Aorta (tissue), 5 donors: ENCODE measurements at regions not wholly inside any gene's neighbourhood (a gene's known extent, or its start where the extent isn't known, plus 50 kb on each side); places are given as distances from the start of the nearest gene placed in this dataset.

ENCODE experiments used
- ATAC-seq: fragments of 200-7000 bp; cut with Tn5 transposase; one replicate; pipeline ENCODE4 v1.9.1; 2022; ENCODE audit warnings: moderate library complexity; ENCODE audit not compliant: low FRiP score
- DNase-seq, 2 donors: peaks; one replicate each; pipeline ENCODE4 v3.0.0-alpha.2; 2020
- H3K27ac ChIP-seq, 2 donors: one replicate each; pipeline ENCODE4 v1.5.1; 2013; ENCODE audit warnings: low read length in 2 of 2, mild to moderate bottlenecking in 2 of 2, moderate library complexity in 2 of 2, control low read depth in 1 of 2, inconsistent platforms in 1 of 2, low read depth in 1 of 2
- H3K27me3 ChIP-seq, 2 donors: one replicate each; pipeline ENCODE4 v1.6.1; 2013; ENCODE audit warnings: control low read depth in 1 of 2, low read length in 1 of 2, mild to moderate bottlenecking in 1 of 2, moderate library complexity in 1 of 2; ENCODE audit not compliant: insufficient read depth in 2 of 2, control insufficient read depth in 1 of 2
- H3K36me3 ChIP-seq, 2 donors: one replicate each; pipeline ENCODE4 v1.6.1; 2013; ENCODE audit warnings: control low read depth in 1 of 2, low read length in 1 of 2, mild to moderate bottlenecking in 1 of 2; ENCODE audit not compliant: insufficient read depth in 2 of 2, control insufficient read depth in 1 of 2
- H3K4me1 ChIP-seq, 2 donors: one replicate each; pipeline ENCODE4 v1.6.1; 2013; ENCODE audit warnings: low read length in 2 of 2, control low read depth in 1 of 2, mild to moderate bottlenecking in 1 of 2, moderate library complexity in 1 of 2; ENCODE audit not compliant: insufficient read depth in 2 of 2, control insufficient read depth in 1 of 2
- H3K4me3 ChIP-seq, 2 donors: one replicate each; pipeline ENCODE4 v1.5.1; 2013; ENCODE audit warnings: low read length in 2 of 2, control low read depth in 1 of 2, mild to moderate bottlenecking in 1 of 2
- H3K9me3 ChIP-seq: one replicate; pipeline ENCODE4 v1.6.1; 2013; ENCODE audit warnings: mild to moderate bottlenecking, low read length; ENCODE audit not compliant: control insufficient read depth
- WGBS, 2 donors: extraction: QIAGEN DNeasy Blood & Tissue Kit; methylation state at CpG; one replicate each; pipeline ENCODE4 v1.1.7; 2013; 5-methylcytosine and 5-hydroxymethylcytosine counted together
- intact Hi-C, 2 donors: fragments of 100-400 bp; cut with DNase I; formaldehyde crosslinking; loops; one replicate each; pipeline versions ENCODE4 v1.14.2 to v1.15.0; 2022
- donor health status: healthy with polysubstance abuse.
- donor health status: Bipolar disorder and iron deficiency.
- donor health status: DM: no; HTN: no; CAD: no.
- donor health status: DM: no; HTN: no; CAD: no.
- donor health status: DM: yes; HTN: yes; CAD: no.

DNA sequence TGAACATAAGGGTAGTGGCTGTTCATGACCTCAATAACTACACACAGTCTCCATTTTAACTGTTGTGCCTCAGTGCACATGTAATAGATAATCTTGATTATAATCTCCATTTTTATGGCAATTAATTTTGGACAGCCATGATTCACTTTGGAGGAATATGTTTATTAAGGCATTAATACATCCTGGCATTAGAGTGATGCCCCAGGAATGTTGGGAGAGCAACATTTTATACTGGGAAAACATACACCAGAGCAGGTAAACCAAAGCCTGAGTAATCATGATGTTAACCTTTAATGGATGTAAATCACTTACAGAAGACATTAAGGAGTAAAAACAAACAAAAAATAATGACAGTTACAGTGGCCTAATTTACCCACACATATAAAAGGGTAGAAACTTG, 886.3 kb upstream of the RAG2 start:
- ATAC-seq (no peak), DNase-seq (no peak)
- Histone ChIP-seq H3K4me1 (no peaks in the 10 kb centered on the region), H3K4me3 (no peak overlapping the region), H3K27me3 (no peaks in the 10 kb centered on the region), H3K27ac (no peak overlapping the region), H3K9me3 (no peaks in the 10 kb centered on the region), H3K36me3 (no peaks in the 10 kb centered on the region)
- intact Hi-C loops, result no loop called here

DNA sequence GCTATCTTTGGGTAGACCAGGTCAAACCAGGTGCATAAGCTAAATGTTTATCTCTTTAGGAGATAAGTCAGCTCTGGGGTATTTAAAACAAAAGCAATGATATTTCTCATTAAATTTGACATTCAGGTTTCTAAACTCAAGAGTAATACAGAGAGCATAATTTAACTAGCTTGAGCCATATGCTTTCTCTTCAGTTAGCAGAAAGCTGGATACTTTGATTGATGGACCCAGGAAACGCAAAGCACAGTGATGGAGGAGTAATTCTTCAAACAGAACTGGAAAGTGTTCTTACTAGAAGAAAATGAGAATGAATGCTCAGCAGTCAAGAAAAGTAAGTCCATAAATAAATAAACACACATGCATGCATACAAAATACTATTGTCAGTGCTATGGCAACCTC, 885.7 kb upstream of the RAG2 start:
- no peaks in the 10 kb centered on the region for H3K9me3 ChIP-seq
- H3K27me3 ChIP-seq, result no peaks in the 10 kb centered on the region
- H3K4me1 ChIP-seq, result no peaks in the 10 kb centered on the region
- H3K4me3 ChIP-seq, result no peak overlapping the region
- intact Hi-C loops, result no loop called here
- DNase-seq (no peak), ATAC-seq (no peak)
- 26 to 29% methylated on average over 1 of the region's 1 CpG for WGBS, 2 donors
- no peaks in the 10 kb centered on the region for H3K36me3 ChIP-seq
- H3K27ac ChIP-seq, result no peak overlapping the region

DNA sequence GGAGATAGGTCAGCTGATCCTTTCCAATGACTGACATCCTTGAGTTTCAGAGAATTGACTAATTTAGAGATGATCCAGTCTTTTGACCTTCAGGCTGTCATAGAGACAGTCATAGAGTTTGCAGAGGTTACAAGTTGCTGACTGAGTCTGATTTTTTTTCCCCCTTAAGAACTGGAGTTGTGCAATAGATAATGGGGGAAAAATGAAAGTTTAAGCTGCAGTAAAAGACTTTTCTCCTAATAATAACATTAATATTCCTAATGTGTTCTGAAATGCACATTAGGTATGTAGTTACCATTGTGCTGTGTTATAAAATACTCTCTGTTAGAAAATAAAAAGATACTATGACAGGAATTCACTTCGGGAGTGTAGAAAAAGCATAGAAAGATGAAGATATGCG, 876.9 kb upstream of the RAG2 start:
- Histone ChIP-seq H3K4me1 (no peaks in the 10 kb centered on the region), H3K27me3 (no peaks in the 10 kb centered on the region), H3K4me3 (no peak overlapping the region), H3K27ac (no peak overlapping the region), H3K36me3 (no peaks in the 10 kb centered on the region), H3K9me3 (no peaks in the 10 kb centered on the region)
- intact Hi-C loops, result no loop called here
- ATAC-seq, result no peak
- 28 to 33% methylated on average over 2 of the region's 2 CpGs for WGBS, 2 donors
- no peak for DNase-seq

DNA sequence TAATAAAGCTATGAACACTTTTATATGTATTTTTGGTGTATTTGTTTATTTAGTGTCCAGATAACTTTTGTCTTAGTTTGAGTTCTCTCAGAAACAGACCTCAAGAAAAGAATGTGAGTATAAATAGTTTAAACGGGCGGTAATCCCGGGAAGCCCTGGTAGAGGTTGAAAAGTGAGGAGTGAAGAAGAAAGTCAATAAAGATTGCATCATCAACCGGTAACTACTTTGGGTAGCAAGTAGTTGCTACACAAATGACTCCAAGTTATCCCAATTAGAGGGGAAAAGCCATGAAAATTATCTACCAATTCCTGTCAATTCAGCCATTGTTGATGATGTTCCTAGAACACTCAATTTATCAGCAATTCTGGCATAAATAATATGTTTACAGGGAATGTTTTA, 870.3 kb upstream of the RAG2 start:
- no peaks in the 10 kb centered on the region for H3K36me3 ChIP-seq
- H3K4me1 ChIP-seq, result no peaks in the 10 kb centered on the region
- H3K9me3 ChIP-seq, result no peaks in the 10 kb centered on the region
- ATAC-seq (no peak), DNase-seq (no peak)
- 41 to 49% methylated on average over 4 of the region's 4 CpGs for WGBS, 2 donors
- intact Hi-C loops, result no loop called here
- no peak overlapping the region for H3K4me3 ChIP-seq
- no peaks in the 10 kb centered on the region for H3K27me3 ChIP-seq
- H3K27ac ChIP-seq, result no peak overlapping the region

DNA sequence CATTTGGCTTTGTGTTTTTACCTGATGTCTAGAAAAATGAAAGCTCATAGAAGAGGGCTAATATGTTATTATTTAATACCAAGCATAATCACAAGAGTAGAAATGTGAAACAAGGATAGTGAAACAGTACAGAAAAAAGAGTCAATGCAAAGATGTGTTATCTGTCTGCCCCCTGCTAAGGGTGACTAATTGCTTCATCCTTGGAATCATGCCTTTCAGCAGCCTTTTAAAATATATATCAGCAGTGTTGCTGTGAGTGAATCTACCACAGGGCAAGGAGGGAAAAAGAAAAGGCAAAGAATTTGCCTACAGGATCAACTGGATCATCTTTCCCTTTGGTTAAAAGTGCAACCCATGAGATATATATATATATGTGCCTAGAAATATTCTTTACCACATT, 867.2 kb upstream of the RAG2 start:
- DNase-seq (no peak), ATAC-seq (no peak)
- intact Hi-C loops, result no loop called here
- Histone ChIP-seq H3K27ac (no peak overlapping the region), H3K27me3 (no peaks in the 10 kb centered on the region), H3K9me3 (no peaks in the 10 kb centered on the region), H3K36me3 (no peaks in the 10 kb centered on the region), H3K4me3 (no peak overlapping the region), H3K4me1 (no peaks in the 10 kb centered on the region)

DNA sequence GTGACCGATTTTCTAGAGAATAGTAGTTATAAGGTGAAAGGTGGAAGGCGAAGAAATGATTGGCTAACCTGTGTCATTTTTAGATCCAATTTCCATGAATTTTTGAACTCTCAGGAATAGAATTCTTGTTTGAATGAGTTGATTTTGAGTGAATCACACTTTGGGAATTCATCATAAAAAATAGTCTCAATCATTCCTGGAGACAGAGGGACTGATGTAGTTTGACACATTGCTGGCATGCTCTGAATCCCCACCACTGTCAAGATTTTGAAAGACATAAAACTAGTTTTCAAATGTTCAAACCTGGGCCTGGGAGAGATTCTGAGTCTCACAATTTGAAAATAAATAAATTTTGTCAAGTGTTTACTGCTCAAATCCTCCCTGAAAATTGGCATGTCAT, 861.4 kb upstream of the RAG2 start:
- ATAC-seq (no peak), DNase-seq (no peak)
- intact Hi-C loops, result no loop called here
- H3K27me3 ChIP-seq, result no peaks in the 10 kb centered on the region
- 93 to 97% methylated on average over 2 of the region's 2 CpGs for WGBS, 2 donors
- H3K4me3 ChIP-seq, result no peak overlapping the region
- H3K36me3 ChIP-seq, result no peaks in the 10 kb centered on the region
- no peaks in the 10 kb centered on the region for H3K4me1 ChIP-seq
- no peak overlapping the region for H3K27ac ChIP-seq
- H3K9me3 ChIP-seq, result no peaks in the 10 kb centered on the region

DNA sequence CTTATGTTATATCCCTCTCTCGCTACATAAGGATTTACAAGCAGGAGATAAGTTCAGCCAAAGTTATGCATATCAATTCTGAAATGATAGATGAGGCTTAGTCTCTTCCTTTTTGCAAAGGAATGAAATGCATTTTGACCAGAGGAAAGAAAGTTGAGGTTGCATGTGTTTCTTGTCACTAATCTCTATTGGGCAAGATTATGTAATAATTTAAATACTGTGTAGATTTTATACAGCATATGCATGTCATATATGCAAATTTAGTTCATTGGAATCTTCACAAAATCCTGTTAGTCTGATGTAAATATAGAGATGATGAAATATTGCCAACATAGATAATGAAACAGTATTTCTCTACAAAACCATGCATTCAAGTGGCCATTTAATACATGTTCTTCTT, 858.7 kb upstream of the RAG2 start:
- Histone ChIP-seq H3K36me3 (no peaks in the 10 kb centered on the region), H3K4me3 (no peak overlapping the region), H3K4me1 (no peaks in the 10 kb centered on the region), H3K27me3 (no peaks in the 10 kb centered on the region), H3K27ac (no peak overlapping the region), H3K9me3 (no peaks in the 10 kb centered on the region)
- intact Hi-C loops, result no loop called here
- 93 to 96% methylated on average over 1 of the region's 1 CpG for WGBS, 2 donors
- no peak for DNase-seq
- ATAC-seq, result no peak

DNA sequence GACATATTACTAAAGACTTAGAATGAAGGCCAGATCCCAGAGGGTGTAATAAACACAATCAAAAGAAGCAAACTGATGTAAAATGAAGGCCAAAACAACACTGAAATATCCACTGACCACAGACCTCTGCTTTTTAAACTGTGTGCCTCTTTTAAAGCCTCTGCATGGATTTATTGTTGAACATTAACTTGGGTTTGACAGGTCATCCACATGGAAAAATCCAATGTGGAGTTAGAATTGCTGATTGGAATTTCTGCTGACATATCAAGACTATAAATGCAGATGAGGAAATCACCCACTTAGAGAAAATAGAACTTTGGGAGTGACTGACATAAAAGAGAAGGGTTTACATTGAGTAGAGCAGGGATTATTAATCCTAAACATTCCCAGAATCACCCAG, 853.9 kb upstream of the RAG2 start:
- DNase-seq (no peak), ATAC-seq (no peak)
- no peaks in the 10 kb centered on the region for H3K27me3 ChIP-seq
- H3K27ac ChIP-seq, result no peak overlapping the region
- intact Hi-C loops, result no loop called here
- no peak overlapping the region for H3K4me3 ChIP-seq
- H3K9me3 ChIP-seq, result no peaks in the 10 kb centered on the region
- no peaks in the 10 kb centered on the region for H3K36me3 ChIP-seq
- H3K4me1 ChIP-seq, result no peaks in the 10 kb centered on the region

DNA sequence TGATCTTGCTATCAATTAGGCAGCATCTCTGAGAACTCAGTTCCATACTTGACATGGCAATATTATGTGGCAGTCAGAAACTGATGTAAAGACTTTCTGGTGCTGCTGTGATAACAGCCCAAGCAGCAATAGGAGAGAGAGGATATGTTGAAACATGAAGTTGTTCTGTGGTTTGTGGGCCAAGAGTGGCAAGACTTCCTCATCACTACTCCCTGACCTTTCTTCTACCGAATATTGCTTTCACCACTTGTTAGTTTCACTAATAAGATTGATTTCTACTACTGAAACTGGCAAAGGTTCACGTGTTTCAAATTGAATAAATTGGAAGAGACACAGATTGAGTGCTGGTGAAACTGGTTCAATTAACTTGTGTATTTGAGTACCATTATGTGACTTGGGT, 852.6 kb upstream of the RAG2 start:
- DNase-seq (no peak), ATAC-seq (no peak)
- Histone ChIP-seq H3K4me3 (no peak overlapping the region), H3K9me3 (no peaks in the 10 kb centered on the region), H3K27ac (no peak overlapping the region), H3K4me1 (no peaks in the 10 kb centered on the region), H3K27me3 (no peaks in the 10 kb centered on the region), H3K36me3 (no peaks in the 10 kb centered on the region)
- intact Hi-C loops, result no loop called here
- 43 to 59% methylated on average over 2 of the region's 2 CpGs for WGBS, 2 donors

DNA sequence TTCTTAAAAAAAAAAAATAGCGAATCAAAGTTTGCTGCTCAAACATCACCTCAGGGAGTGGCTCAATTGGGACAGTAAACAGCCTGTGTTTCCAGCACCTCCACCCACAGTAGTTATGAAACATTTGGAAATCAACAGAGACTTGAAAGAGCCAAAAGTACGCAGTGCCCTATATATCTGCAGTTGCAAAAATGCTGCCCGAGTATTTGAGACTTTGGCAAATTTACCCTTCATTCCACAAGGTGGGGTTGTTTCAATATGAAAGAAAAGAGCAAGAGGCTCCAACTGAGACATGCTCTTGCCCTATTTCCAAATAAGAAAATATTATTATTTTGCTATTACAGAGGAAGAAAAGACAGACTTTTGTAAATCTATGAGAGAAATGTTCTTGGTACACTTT, 851.1 kb upstream of the RAG2 start:
- H3K9me3 ChIP-seq, result no peaks in the 10 kb centered on the region
- intact Hi-C loops, result no loop called here
- no peak for DNase-seq
- H3K4me3 ChIP-seq, result no peak overlapping the region
- no peaks in the 10 kb centered on the region for H3K27me3 ChIP-seq
- no peak for ATAC-seq
- H3K36me3 ChIP-seq, result no peaks in the 10 kb centered on the region
- no peaks in the 10 kb centered on the region for H3K4me1 ChIP-seq
- no peak overlapping the region for H3K27ac ChIP-seq
- 21 to 23% methylated on average over 3 of the region's 3 CpGs for WGBS, 2 donors
